ENCODE measurements at regions not wholly inside any gene's neighbourhood (a gene's known extent, or its start where the extent isn't known, plus 50 kb on each side); places are given as distances from the start of the nearest gene placed in this dataset.

DNA sequence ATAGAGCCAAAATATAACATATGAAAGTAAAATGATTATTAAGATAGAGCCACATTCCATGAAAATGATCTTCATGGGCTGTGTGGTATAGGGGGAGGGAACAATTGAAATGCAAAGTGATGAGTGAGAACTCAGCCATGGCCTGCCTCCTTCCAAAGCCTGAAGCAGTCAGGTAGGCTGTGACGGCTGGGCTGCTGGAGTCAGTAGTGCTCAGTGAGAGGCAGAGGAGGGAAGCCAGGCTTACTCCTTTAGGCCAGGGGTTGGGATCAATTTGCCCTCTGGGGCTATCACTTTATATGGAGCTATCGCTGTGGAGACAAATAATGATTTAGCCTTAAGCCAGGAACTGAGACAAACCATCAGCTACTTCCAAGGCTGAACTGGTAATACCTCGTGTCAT, 654.9 kb downstream of the FGF9 start:
- no peaks in the 10 kb centered on the region for H3K36me3 ChIP-seq

DNA sequence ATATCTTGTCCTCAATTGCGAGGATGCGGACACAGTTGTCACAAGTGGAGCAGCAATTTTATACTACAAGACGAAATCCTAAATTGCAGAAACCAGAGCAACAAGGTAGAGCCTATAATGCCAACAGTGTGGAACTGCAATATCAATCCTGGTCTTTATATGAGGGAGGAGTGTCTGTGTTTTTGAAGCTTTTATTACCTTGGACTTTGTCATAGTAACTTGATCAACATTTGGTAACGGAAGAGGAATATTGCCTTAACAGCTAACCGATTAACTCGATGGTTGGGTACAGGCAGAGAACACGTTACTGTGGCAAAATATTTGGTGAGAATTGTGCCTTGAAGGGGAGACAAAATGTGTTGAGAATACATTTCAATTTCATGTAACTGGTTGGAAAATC, 661.5 kb downstream of the FGF9 start:
- H3K36me3 ChIP-seq = no peaks in the 10 kb centered on the region
- H3K27me3 ChIP-seq (replicated peaks; ENCODE audit: insufficient read depth) = no peaks in the 10 kb centered on the region
- no peaks in the 10 kb centered on the region for H3K4me1 ChIP-seq (ENCODE audit: control insufficient read depth in 1 of 2, low read depth in 2 of 2)
- TF ChIP-seq, protein P1, sequence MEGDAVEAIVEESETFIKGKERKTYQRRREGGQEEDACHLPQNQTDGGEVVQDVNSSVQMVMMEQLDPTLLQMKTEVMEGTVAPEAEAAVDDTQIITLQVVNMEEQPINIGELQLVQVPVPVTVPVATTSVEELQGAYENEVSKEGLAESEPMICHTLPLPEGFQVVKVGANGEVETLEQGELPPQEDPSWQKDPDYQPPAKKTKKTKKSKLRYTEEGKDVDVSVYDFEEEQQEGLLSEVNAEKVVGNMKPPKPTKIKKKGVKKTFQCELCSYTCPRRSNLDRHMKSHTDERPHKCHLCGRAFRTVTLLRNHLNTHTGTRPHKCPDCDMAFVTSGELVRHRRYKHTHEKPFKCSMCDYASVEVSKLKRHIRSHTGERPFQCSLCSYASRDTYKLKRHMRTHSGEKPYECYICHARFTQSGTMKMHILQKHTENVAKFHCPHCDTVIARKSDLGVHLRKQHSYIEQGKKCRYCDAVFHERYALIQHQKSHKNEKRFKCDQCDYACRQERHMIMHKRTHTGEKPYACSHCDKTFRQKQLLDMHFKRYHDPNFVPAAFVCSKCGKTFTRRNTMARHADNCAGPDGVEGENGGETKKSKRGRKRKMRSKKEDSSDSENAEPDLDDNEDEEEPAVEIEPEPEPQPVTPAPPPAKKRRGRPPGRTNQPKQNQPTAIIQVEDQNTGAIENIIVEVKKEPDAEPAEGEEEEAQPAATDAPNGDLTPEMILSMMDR (IDR thresholded peaks at IDR 0.05) = no peak
- DNase-seq (ENCODE audit: low spot score) (no peak), ATAC-seq (ENCODE audit: insufficient number of reproducible peaks, low FRiP score, low read depth) (no peak)
- H3K4me3 ChIP-seq = no peak overlapping the region
- no peak overlapping the region for H3K27ac ChIP-seq
- H3K9me3 ChIP-seq = no peaks in the 10 kb centered on the region

More for the DNA sequence above, 654.9 kb downstream of the FGF9 start:
- Histone ChIP-seq H3K9me3 (no peaks in the 10 kb centered on the region), H3K4me3 (no peak overlapping the region), H3K27ac (no peak overlapping the region), H3K27me3 (replicated peaks; ENCODE audit: insufficient read depth) (no peaks in the 10 kb centered on the region), H3K4me1 (ENCODE audit: control insufficient read depth in 1 of 2, low read depth in 2 of 2) (no peaks in the 10 kb centered on the region)
- DNase-seq (ENCODE audit: low spot score) = no peak
- TF ChIP-seq, protein P1 (IDR thresholded peaks at IDR 0.05) = no peak
- no peak for ATAC-seq (ENCODE audit: insufficient number of reproducible peaks, low FRiP score, low read depth)

DNA sequence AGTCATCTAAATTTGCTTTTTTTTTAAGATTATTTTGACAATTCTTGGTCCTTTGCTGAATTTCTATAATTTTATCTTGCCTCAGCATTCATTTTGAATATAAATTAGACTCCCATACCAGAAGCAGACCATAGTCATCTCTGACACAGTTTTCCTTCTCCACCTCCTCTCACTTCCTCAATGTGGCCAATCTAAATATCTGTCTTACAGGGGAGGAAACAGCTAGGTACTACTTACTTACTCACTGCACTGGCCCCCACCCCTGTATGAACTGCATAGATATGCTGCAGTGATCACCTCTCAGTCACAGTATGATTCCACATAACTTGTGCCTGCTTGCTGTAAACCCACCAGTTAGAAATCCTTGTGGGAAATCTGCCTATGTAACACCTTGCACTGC, 665.6 kb downstream of the FGF9 start:
- DNase-seq (ENCODE audit: low spot score) (no peak), ATAC-seq (ENCODE audit: insufficient number of reproducible peaks, low FRiP score, low read depth) (no peak)
- TF ChIP-seq, protein P1 (IDR thresholded peaks at IDR 0.05) = no peak
- Histone ChIP-seq H3K27me3 (replicated peaks; ENCODE audit: insufficient read depth) (no peaks in the 10 kb centered on the region), H3K4me1 (ENCODE audit: control insufficient read depth in 1 of 2, low read depth in 2 of 2) (no peaks in the 10 kb centered on the region), H3K9me3 (no peaks in the 10 kb centered on the region), H3K36me3 (no peaks in the 10 kb centered on the region), H3K4me3 (no peak overlapping the region), H3K27ac (no peak overlapping the region)

DNA sequence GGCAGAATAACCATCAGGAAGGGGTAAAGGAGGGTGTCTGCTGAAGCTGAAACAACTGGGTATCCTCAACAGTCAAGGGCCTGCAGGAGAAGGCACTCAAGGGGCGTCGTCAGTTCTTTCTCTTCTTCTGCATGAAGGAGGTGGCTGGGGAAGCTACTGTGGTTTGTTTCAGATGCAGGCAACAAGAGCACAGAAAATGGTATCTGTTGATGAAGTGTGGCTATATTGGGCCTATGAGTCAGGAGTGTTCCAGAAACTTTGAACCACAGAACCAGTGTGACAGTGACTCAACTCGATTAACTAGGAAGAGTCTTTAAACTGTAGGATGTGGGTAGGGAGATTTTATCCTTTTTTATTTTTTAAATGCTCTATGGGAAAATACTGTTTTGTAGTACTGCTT, 686.3 kb downstream of the FGF9 start:
- TF ChIP-seq, protein P1 (IDR thresholded peaks at IDR 0.05) = no peak
- Histone ChIP-seq H3K36me3 (no peaks in the 10 kb centered on the region), H3K9me3 (no peaks in the 10 kb centered on the region), H3K27me3 (replicated peaks; ENCODE audit: insufficient read depth) (no peaks in the 10 kb centered on the region), H3K27ac (no peak overlapping the region), H3K4me3 (no peak overlapping the region), H3K4me1 (ENCODE audit: control insufficient read depth in 1 of 2, low read depth in 2 of 2) (no peaks in the 10 kb centered on the region)
- no peak for ATAC-seq (ENCODE audit: insufficient number of reproducible peaks, low FRiP score, low read depth)
- no peak for DNase-seq (ENCODE audit: low spot score)

DNA sequence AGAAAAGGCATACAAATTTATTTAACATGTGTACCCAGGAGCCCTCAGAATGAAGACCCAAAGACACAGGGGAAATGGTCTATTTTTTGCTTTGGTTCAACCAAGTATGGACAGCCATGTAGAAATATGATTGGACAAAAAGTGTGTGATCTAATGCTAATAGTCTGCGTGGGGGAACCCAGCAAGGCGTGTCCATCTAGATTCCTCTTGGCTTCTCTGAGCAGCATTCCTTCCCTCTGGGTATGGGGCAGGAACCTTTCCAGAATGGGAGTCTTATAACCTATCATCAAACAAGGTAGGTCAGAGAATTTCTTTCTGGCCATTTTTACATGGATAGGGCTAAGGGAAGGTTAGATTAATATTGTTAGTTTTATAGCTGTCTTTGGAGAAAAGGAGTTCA, 698.2 kb downstream of the FGF9 start:
- H3K4me3 ChIP-seq = no peak overlapping the region
- TF ChIP-seq, protein P1 (IDR thresholded peaks at IDR 0.05) = no peak
- no peaks in the 10 kb centered on the region for H3K4me1 ChIP-seq (ENCODE audit: control insufficient read depth in 1 of 2, low read depth in 2 of 2)
- DNase-seq (ENCODE audit: low spot score) = no peak
- H3K27me3 ChIP-seq (replicated peaks; ENCODE audit: insufficient read depth) = no peaks in the 10 kb centered on the region
- no peak overlapping the region for H3K27ac ChIP-seq
- no peak for ATAC-seq (ENCODE audit: insufficient number of reproducible peaks, low FRiP score, low read depth)
- H3K9me3 ChIP-seq = peaks cover 4% of the 10 kb centered on the region
- H3K36me3 ChIP-seq = no peaks in the 10 kb centered on the region
